Central memory CD8-positive, alpha-beta T cell (primary cell): ENCODE measurements at regions not wholly inside any gene's neighbourhood (a gene's known extent, or its start where the extent isn't known, plus 50 kb on each side); places are given as distances from the start of the nearest gene placed in this dataset.

Experiments used
- ATAC-seq: fragments of 150-1000 bp; cut with Tn5 transposase; replicated peaks from 2 replicates; pipeline ENCODE4 v1.10.0; 2022; ENCODE audit warnings: mild to moderate bottlenecking, moderate FRiP score, moderate number of reproducible peaks; ENCODE audit not compliant: poor library complexity, severe bottlenecking; ENCODE audit errors: extremely low read depth
- DNase-seq, 2 donors: peaks; one replicate each; pipeline ENCODE4 v3.0.0; 2021; ENCODE audit warnings: low spot score in 2 of 2
- H3K27ac Mint-ChIP-seq: one replicate; pipeline ENCODE4 v1.8.0; 2022; ENCODE audit warnings: low read depth, mild to moderate bottlenecking, moderate library complexity, mixed read lengths
- H3K27me3 Mint-ChIP-seq: one replicate; pipeline ENCODE4 v1.8.0; 2022; ENCODE audit warnings: mixed read lengths
- H3K36me3 Mint-ChIP-seq: one replicate; pipeline ENCODE4 v1.8.0; 2022; ENCODE audit warnings: mild to moderate bottlenecking, moderate library complexity, mixed read lengths; ENCODE audit not compliant: insufficient read depth
- H3K4me1 Mint-ChIP-seq: one replicate; pipeline ENCODE4 v1.8.0; 2022; ENCODE audit warnings: mixed read lengths
- H3K4me3 Mint-ChIP-seq: one replicate; pipeline ENCODE4 v1.8.0; 2022; ENCODE audit warnings: mild to moderate bottlenecking, moderate library complexity, mixed read lengths
- H3K9me3 Mint-ChIP-seq: one replicate; pipeline ENCODE4 v1.8.0; 2022; ENCODE audit warnings: mixed read lengths

GRCh38 chr10:55446441-55447002, 645.5 kb upstream of the PCDH15 start:
- Mint-ChIP-seq H3K36me3 (no peaks in the 10 kb centered on the region), H3K4me3 (no peak overlapping the region), H3K4me1 (no peaks in the 10 kb centered on the region), H3K27me3 (no peaks in the 10 kb centered on the region), H3K9me3 (peaks cover 25% of the 10 kb centered on the region), H3K27ac (no peak overlapping the region)
- DNase-seq (no peak), ATAC-seq (no peak)

GRCh38 chr10:55441777-55442176, 640.7 kb upstream of the PCDH15 start:
- ATAC-seq (no peak), DNase-seq (no peak)
- Mint-ChIP-seq H3K4me1 (no peaks in the 10 kb centered on the region), H3K27ac (no peak overlapping the region), H3K36me3 (peaks cover 2% of the 10 kb centered on the region), H3K27me3 (no peaks in the 10 kb centered on the region), H3K9me3 (peaks cover 33% of the 10 kb centered on the region), H3K4me3 (no peak overlapping the region)

GRCh38 chr10:55426138-55426537, 625.1 kb upstream of the PCDH15 start:
- H3K4me3 Mint-ChIP-seq = no peak overlapping the region
- H3K36me3 Mint-ChIP-seq = no peaks in the 10 kb centered on the region
- no peak for DNase-seq
- no peak for ATAC-seq
- no peak overlapping the region for H3K27ac Mint-ChIP-seq
- no peaks in the 10 kb centered on the region for H3K27me3 Mint-ChIP-seq
- H3K4me1 Mint-ChIP-seq = no peaks in the 10 kb centered on the region
- H3K9me3 Mint-ChIP-seq = peaks cover 15% of the 10 kb centered on the region

- Mint-ChIP-seq H3K36me3 (no peaks in the 10 kb centered on the region), H3K27ac (no peak overlapping the region), H3K4me3 (no peak overlapping the region), H3K27me3 (no peaks in the 10 kb centered on the region), H3K4me1 (no peaks in the 10 kb centered on the region), H3K9me3 (peaks cover 17% of the 10 kb centered on the region)
- ATAC-seq (no peak), DNase-seq (no peak)
These were observed 609.4 kb upstream of the PCDH15 start for GRCh38 chr10:55410415-55410885.

- Mint-ChIP-seq H3K27me3 (no peaks in the 10 kb centered on the region), H3K36me3 (no peaks in the 10 kb centered on the region), H3K27ac (no peak overlapping the region), H3K4me3 (no peak overlapping the region), H3K4me1 (no peaks in the 10 kb centered on the region), H3K9me3 (peaks cover 20% of the 10 kb centered on the region)
- no peak for ATAC-seq
- DNase-seq = no peak
These were observed 603.1 kb upstream of the PCDH15 start for GRCh38 chr10:55404094-55404493.

GRCh38 chr10:55400075-55400849, 599.2 kb upstream of the PCDH15 start:
- Mint-ChIP-seq H3K27me3 (no peaks in the 10 kb centered on the region), H3K9me3 (peaks cover 13% of the 10 kb centered on the region), H3K27ac (no peak overlapping the region), H3K36me3 (no peaks in the 10 kb centered on the region), H3K4me3 (no peak overlapping the region), H3K4me1 (no peaks in the 10 kb centered on the region)
- ATAC-seq (no peak), DNase-seq (no peak)

- H3K36me3 Mint-ChIP-seq = no peaks in the 10 kb centered on the region
- ATAC-seq (no peak), DNase-seq (no peak)
- peaks cover 13% of the 10 kb centered on the region for H3K9me3 Mint-ChIP-seq
- H3K27ac Mint-ChIP-seq = no peak overlapping the region
- H3K4me1 Mint-ChIP-seq = no peaks in the 10 kb centered on the region
- H3K4me3 Mint-ChIP-seq = no peak overlapping the region
- no peaks in the 10 kb centered on the region for H3K27me3 Mint-ChIP-seq
These were observed 597.5 kb upstream of the PCDH15 start for GRCh38 chr10:55398497-55398882.

- H3K4me3 Mint-ChIP-seq = no peak overlapping the region
- H3K27ac Mint-ChIP-seq = no peak overlapping the region
These were observed 596.9 kb upstream of the PCDH15 start for GRCh38 chr10:55397777-55398496.

GRCh38 chr10:55378196-55378595, 577.2 kb upstream of the PCDH15 start:
- H3K27me3 Mint-ChIP-seq = no peaks in the 10 kb centered on the region
- DNase-seq = no peak
- no peak for ATAC-seq
- no peaks in the 10 kb centered on the region for H3K36me3 Mint-ChIP-seq
- H3K9me3 Mint-ChIP-seq = peaks cover 22% of the 10 kb centered on the region
- no peak overlapping the region for H3K27ac Mint-ChIP-seq
- H3K4me3 Mint-ChIP-seq = no peak overlapping the region
- no peaks in the 10 kb centered on the region for H3K4me1 Mint-ChIP-seq

More at GRCh38 chr10:55397777-55398496, 596.9 kb upstream of the PCDH15 start:
- DNase-seq (no peak), ATAC-seq (no peak)
- H3K27me3 Mint-ChIP-seq = no peaks in the 10 kb centered on the region
- peaks cover 13% of the 10 kb centered on the region for H3K9me3 Mint-ChIP-seq
- no peaks in the 10 kb centered on the region for H3K36me3 Mint-ChIP-seq
- H3K4me1 Mint-ChIP-seq = no peaks in the 10 kb centered on the region

GRCh38 chr10:55374917-55375316, 573.9 kb upstream of the PCDH15 start:
- Mint-ChIP-seq H3K4me3 (no peak overlapping the region), H3K4me1 (no peaks in the 10 kb centered on the region), H3K27me3 (no peaks in the 10 kb centered on the region), H3K27ac (no peak overlapping the region), H3K9me3 (peaks cover 16% of the 10 kb centered on the region), H3K36me3 (no peaks in the 10 kb centered on the region)
- DNase-seq = no peak
- ATAC-seq = no peak

- Mint-ChIP-seq H3K4me1 (no peaks in the 10 kb centered on the region), H3K36me3 (no peaks in the 10 kb centered on the region), H3K27ac (no peak overlapping the region), H3K27me3 (no peaks in the 10 kb centered on the region), H3K9me3 (peaks cover 16% of the 10 kb centered on the region), H3K4me3 (no peak overlapping the region)
- ATAC-seq (no peak), DNase-seq (no peak)
These were observed 573.0 kb upstream of the PCDH15 start for GRCh38 chr10:55374060-55374459.

- no peaks in the 10 kb centered on the region for H3K4me1 Mint-ChIP-seq
- DNase-seq (no peak), ATAC-seq (no peak)
- H3K4me3 Mint-ChIP-seq = no peak overlapping the region
- H3K36me3 Mint-ChIP-seq = no peaks in the 10 kb centered on the region
- H3K27me3 Mint-ChIP-seq = no peaks in the 10 kb centered on the region
- no peak overlapping the region for H3K27ac Mint-ChIP-seq
- peaks cover 9% of the 10 kb centered on the region for H3K9me3 Mint-ChIP-seq
These were observed 568.8 kb upstream of the PCDH15 start for GRCh38 chr10:55369670-55370420.
